Upper lobe of right lung (tissue), 1 donor: ENCODE measurements at regions not wholly inside any gene's neighbourhood (a gene's known extent, or its start where the extent isn't known, plus 50 kb on each side); places are given as distances from the start of the nearest gene placed in this dataset.

ENCODE experiments used
- ATAC-seq: fragments of 200-7000 bp; cut with Tn5 transposase; one replicate; pipeline ENCODE4 v1.9.1; 2020; ENCODE audit warnings: mild to moderate bottlenecking, moderate library complexity
- DNase-seq: peaks from one replicate; pipeline ENCODE4 v3.0.0-alpha.2; 2020
- H3K27ac ChIP-seq: fragments of 200-600 bp; one replicate; pipeline ENCODE4 v1.8.0; 2022
- H3K27me3 ChIP-seq: fragments of 200-600 bp; one replicate; pipeline ENCODE4 v1.8.0; 2022; ENCODE audit warnings: mild to moderate bottlenecking
- H3K36me3 ChIP-seq: fragments of 200-600 bp; one replicate; pipeline ENCODE4 v1.8.0; 2022
- H3K4me1 ChIP-seq: fragments of 200-600 bp; one replicate; pipeline ENCODE4 v1.8.0; 2022
- H3K4me3 ChIP-seq: fragments of 200-600 bp; one replicate; pipeline ENCODE4 v1.8.0; 2022; ENCODE audit warnings: mild to moderate bottlenecking
- H3K9me3 ChIP-seq: fragments of 200-600 bp; one replicate; pipeline ENCODE4 v1.8.0; 2022
- CTCF ChIP-seq: fragments of 200-600 bp; IDR thresholded peaks from one replicate; pipeline ENCODE4 v1.8.0; 2022; ENCODE audit warnings: antibody characterized with exemption
- intact Hi-C: fragments of 100-400 bp; cut with DNase I; formaldehyde crosslinking; loops from one replicate; pipeline ENCODE4 v1.11.0; 2022
- donor health status: DM: no; HTN: yes; CAD: no; lungs with severe emphysema.

GRCh38 chr21:43352154-43352537 lies 74.8 kb downstream of the SIK1 start:
- TF ChIP-seq CTCF = no peak
- intact Hi-C loops = no loop called here
- Histone ChIP-seq H3K27ac (no peak overlapping the region), H3K27me3 (no peaks in the 10 kb centered on the region), H3K4me1 (peaks cover 17% of the 10 kb centered on the region), H3K9me3 (no peaks in the 10 kb centered on the region), H3K36me3 (no peaks in the 10 kb centered on the region), H3K4me3 (no peak overlapping the region)
- DNase-seq = no peak
- ATAC-seq = no peak

- no peak overlapping the region for H3K4me3 ChIP-seq
- H3K27ac ChIP-seq = no peak overlapping the region
- DNase-seq = no peak
- intact Hi-C loops = no loop called here
- no peaks in the 10 kb centered on the region for H3K9me3 ChIP-seq
- no peaks in the 10 kb centered on the region for H3K27me3 ChIP-seq
- no peak for ATAC-seq
- no peaks in the 10 kb centered on the region for H3K36me3 ChIP-seq
- no peak for TF ChIP-seq CTCF
- H3K4me1 ChIP-seq = peaks cover 17% of the 10 kb centered on the region
Measured at GRCh38 chr21:43351501-43352153, 75.3 kb downstream of the SIK1 start.

- intact Hi-C loops = no loop called here
- ATAC-seq (no peak), DNase-seq (no peak)
- TF ChIP-seq CTCF = no peak
- H3K27me3 ChIP-seq = no peaks in the 10 kb centered on the region
- H3K4me3 ChIP-seq = no peak overlapping the region
- no peak overlapping the region for H3K27ac ChIP-seq
- no peaks in the 10 kb centered on the region for H3K36me3 ChIP-seq
- H3K9me3 ChIP-seq = no peaks in the 10 kb centered on the region
- H3K4me1 ChIP-seq = peaks cover 17% of the 10 kb centered on the region
Measured at GRCh38 chr21:43349644-43350043, 77.3 kb downstream of the SIK1 start.

- Histone ChIP-seq H3K27me3 (no peaks in the 10 kb centered on the region), H3K4me3 (no peak overlapping the region), H3K9me3 (no peaks in the 10 kb centered on the region), H3K36me3 (no peaks in the 10 kb centered on the region), H3K4me1 (peaks cover 20% of the 10 kb centered on the region), H3K27ac (no peak overlapping the region)
- ATAC-seq (no peak), DNase-seq (no peak)
- intact Hi-C loops = no loop called here
- TF ChIP-seq CTCF = no peak
Measured at GRCh38 chr21:43348801-43349261, 78.1 kb downstream of the SIK1 start.

GRCh38 chr21:43348170-43348766 lies 78.7 kb downstream of the SIK1 start:
- DNase-seq = no peak
- no peak overlapping the region for H3K27ac ChIP-seq
- no peak for TF ChIP-seq CTCF

More at GRCh38 chr21:43348170-43348766, 78.7 kb downstream of the SIK1 start:
- intact Hi-C loops = no loop called here
- ATAC-seq = no peak
- no peaks in the 10 kb centered on the region for H3K9me3 ChIP-seq
- H3K36me3 ChIP-seq = no peaks in the 10 kb centered on the region
- H3K4me1 ChIP-seq = peaks cover 23% of the 10 kb centered on the region
- no peaks in the 10 kb centered on the region for H3K27me3 ChIP-seq
- no peak overlapping the region for H3K4me3 ChIP-seq
